Kasumi-1 (cell line): ENCODE measurements at regions not wholly inside any gene's neighbourhood (a gene's known extent, or its start where the extent isn't known, plus 50 kb on each side); places are given as distances from the start of the nearest gene placed in this dataset.

Experiments
- DNase-seq, 2 experiments: peaks; one replicate each; lab custom pipeline; 2025; lab: John Stamatoyannopoulos, UW

GRCh38 chr3:89042236-89042835 is 65.1 kb upstream of the EPHA3 start:
- no peak for DNase-seq

GRCh38 chr3:89043406-89043932 is 64.0 kb upstream of the EPHA3 start:
- DNase-seq = no peak

DNA sequence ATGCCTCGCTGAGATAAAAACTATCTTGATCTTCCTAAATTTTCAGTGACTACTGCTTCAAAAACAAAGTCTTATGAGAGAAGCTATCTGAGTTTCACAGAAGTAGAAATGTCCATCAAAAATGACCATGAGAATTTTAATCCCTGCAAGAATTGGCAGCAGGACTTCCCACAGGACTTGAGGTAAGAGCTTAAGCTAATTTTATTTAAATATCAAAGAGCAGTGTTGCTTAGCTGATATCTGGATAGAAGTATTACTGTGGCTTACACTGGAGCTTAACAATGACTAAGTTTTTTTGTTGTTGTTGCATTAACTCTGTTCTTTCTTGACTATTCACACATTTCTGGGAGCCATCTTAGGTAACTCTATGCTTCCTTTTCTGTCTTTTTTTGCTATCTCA is 60.8 kb upstream of the EPHA3 start:
- no peak for DNase-seq

DNA sequence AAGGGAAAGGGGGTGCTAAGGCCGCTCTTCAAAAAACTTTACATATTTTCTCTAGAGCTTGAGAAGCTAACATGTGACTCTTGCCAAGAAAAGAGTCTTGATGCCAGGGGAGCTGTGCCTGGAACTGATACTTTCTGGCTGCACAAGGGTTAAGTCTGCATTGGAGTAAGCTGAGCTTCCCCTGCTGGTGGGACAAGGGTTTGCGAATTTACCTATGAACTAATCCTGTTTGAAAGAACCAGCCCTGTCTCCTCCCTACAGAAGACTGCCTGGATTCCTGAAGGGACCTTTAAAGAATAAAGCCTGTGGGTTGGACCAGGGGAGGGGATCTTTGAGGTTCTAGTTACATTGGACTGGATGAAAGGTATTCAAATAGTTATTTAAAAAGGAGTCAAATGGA is 58.3 kb upstream of the EPHA3 start:
- DNase-seq = peak; percentile 19 to 45

DNA sequence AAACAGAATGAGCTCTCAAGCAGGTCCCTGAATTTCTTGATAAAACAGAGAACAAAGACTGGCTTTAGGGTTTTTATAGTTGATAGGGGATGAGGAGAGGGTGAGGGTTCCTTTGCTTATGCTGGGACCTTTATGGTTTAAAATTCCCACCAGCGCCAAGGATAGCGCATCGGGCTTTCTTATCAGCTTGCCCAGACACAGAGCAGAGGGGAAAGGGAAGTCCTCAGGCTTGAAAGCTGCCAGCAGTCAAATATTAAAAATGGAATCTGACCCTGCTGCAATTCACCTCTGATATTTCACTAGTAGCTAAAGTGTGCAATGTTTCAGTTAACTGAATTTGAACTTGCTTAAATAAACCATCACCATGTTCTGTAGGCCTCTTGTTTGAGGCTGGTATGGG is 55.0 kb upstream of the EPHA3 start:
- DNase-seq = peak in 1 of 2 experiments; percentile 15

GRCh38 chr3:89057398-89057797 is 50.0 kb upstream of the EPHA3 start:
- DNase-seq = no peak
